RWPE2 (cell line): ENCODE measurements at regions not wholly inside any gene's neighbourhood (a gene's known extent, or its start where the extent isn't known, plus 50 kb on each side); places are given as distances from the start of the nearest gene placed in this dataset.

Experiments used
- ATAC-seq: fragments of 200-7000 bp; cut with Tn5 transposase; 3 replicates; pipeline ENCODE4 v1.9.1; 2021; ENCODE audit warnings: low read depth
- DNase-seq: peaks from one replicate; pipeline ENCODE4 v3.0.0-alpha.2; 2020; ENCODE audit warnings: low spot score
- H3K27ac ChIP-seq: fragments of 450-650 bp; 2 replicates; pipeline ENCODE4 v1.5.1; 2017; ENCODE audit warnings: mild to moderate bottlenecking; ENCODE audit not compliant: poor library complexity, severe bottlenecking
- H3K27me3 ChIP-seq: fragments of 250-450 bp; sonication (Bioruptor Pico); 2 replicates; pipeline ENCODE4 v1.5.1; 2021; ENCODE audit warnings: mild to moderate bottlenecking, moderate library complexity; ENCODE audit not compliant: insufficient read depth, poor library complexity, severe bottlenecking
- H3K36me3 ChIP-seq: fragments of 250-450 bp; sonication (Bioruptor Pico); 2 replicates; pipeline ENCODE4 v1.5.1; 2020; ENCODE audit warnings: low read depth, mild to moderate bottlenecking, moderate library complexity
- H3K4me1 ChIP-seq: fragments of 250-450 bp; sonication (Bioruptor Pico); 2 replicates; pipeline ENCODE4 v1.5.1; 2021; ENCODE audit warnings: mild to moderate bottlenecking, moderate library complexity; ENCODE audit not compliant: insufficient read depth, poor library complexity, severe bottlenecking
- H3K4me3 ChIP-seq: fragments of 250-450 bp; sonication (Bioruptor Pico); 2 replicates; pipeline ENCODE4 v1.5.1; 2021; ENCODE audit warnings: mild to moderate bottlenecking, moderate library complexity; ENCODE audit not compliant: severe bottlenecking
- H3K9me3 ChIP-seq: fragments of 250-450 bp; sonication (Bioruptor Pico); 2 replicates; pipeline ENCODE4 v1.5.1; 2021; ENCODE audit warnings: mild to moderate bottlenecking, moderate library complexity; ENCODE audit not compliant: severe bottlenecking
- TF ChIP-seq, protein P1 (sequence below): fragments of 450-650 bp; IDR thresholded peaks from one replicate; pipeline ENCODE4 v1.5.1; 2017; ENCODE audit warnings: mild to moderate bottlenecking, moderate library complexity; ENCODE audit not compliant: poor library complexity, severe bottlenecking

DNA sequence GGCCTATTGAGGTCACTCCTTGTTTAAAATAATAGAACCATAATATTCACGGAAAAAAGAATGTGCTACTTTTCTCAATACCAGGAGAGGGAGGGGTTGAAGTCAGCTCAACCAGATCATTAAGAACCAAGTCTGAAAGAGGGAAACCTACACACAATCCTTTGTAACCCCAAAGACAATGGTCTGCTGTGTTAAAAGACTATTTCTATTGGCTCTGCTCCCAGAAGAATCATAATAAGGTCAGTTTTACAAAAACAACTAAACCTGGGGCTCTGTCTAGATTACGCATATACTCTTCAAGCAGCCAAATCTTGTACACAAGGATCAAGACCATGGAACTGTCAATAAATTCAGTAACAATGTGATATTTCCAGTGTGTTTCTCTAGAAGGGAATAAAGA is 177.2 kb upstream of the CRIM1 start:
- no peak overlapping the region for H3K4me3 ChIP-seq
- ATAC-seq: no peak

DNA sequence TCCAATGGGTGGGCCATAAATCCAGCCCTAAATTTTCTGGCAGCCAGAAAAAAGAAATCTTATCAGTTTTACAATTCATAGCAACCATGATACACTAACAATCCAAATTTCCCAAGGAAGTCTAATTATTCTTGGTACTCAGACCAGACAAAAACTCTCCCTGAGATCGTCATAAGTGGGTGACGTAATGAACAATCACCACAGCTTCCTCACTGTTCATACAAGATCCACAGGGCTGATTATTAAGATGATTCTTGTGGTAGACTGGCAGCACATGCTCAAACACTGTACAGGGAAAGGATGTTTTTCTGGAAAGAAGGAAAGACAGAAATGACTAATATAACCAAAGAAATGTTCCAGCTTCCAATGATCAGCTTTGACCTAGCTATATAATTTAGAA is 178.3 kb upstream of the CRIM1 start:
- ATAC-seq: no peak
- H3K36me3 ChIP-seq: no peaks in the 10 kb centered on the region
- TF ChIP-seq, protein P1, sequence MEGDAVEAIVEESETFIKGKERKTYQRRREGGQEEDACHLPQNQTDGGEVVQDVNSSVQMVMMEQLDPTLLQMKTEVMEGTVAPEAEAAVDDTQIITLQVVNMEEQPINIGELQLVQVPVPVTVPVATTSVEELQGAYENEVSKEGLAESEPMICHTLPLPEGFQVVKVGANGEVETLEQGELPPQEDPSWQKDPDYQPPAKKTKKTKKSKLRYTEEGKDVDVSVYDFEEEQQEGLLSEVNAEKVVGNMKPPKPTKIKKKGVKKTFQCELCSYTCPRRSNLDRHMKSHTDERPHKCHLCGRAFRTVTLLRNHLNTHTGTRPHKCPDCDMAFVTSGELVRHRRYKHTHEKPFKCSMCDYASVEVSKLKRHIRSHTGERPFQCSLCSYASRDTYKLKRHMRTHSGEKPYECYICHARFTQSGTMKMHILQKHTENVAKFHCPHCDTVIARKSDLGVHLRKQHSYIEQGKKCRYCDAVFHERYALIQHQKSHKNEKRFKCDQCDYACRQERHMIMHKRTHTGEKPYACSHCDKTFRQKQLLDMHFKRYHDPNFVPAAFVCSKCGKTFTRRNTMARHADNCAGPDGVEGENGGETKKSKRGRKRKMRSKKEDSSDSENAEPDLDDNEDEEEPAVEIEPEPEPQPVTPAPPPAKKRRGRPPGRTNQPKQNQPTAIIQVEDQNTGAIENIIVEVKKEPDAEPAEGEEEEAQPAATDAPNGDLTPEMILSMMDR: no peak
- no peaks in the 10 kb centered on the region for H3K27me3 ChIP-seq
- DNase-seq: no peak
- no peak overlapping the region for H3K4me3 ChIP-seq
- H3K27ac ChIP-seq: no peak overlapping the region
- no peaks in the 10 kb centered on the region for H3K9me3 ChIP-seq
- H3K4me1 ChIP-seq: no peaks in the 10 kb centered on the region

More for the DNA sequence above, 177.2 kb upstream of the CRIM1 start:
- H3K36me3 ChIP-seq: no peaks in the 10 kb centered on the region
- TF ChIP-seq, protein P1: no peak
- no peak for DNase-seq
- H3K27me3 ChIP-seq: no peaks in the 10 kb centered on the region
- no peaks in the 10 kb centered on the region for H3K4me1 ChIP-seq
- no peak overlapping the region for H3K27ac ChIP-seq
- H3K9me3 ChIP-seq: no peaks in the 10 kb centered on the region

DNA sequence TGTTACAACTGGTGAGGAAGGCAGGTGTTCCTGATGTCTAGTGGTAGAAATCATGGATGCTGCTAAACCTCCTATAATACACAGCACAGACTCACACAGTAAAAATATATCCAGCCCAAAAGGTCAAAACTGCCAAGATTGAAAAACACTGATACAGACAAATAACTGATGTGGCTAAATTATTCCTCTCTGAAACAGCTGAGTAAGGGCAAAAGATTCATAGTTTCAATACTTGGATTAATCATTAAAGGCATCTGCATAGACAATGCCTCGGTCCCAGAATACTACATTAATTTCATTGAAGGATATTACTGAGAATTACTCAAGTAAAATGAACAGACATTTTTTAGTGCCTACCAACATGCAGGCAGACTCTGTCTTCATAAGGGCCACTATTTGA is 180.7 kb upstream of the CRIM1 start:
- Histone ChIP-seq H3K27ac (no peak overlapping the region), H3K36me3 (no peaks in the 10 kb centered on the region), H3K9me3 (no peaks in the 10 kb centered on the region), H3K4me3 (no peak overlapping the region), H3K27me3 (no peaks in the 10 kb centered on the region), H3K4me1 (no peaks in the 10 kb centered on the region)
- DNase-seq (no peak), ATAC-seq (no peak)
- TF ChIP-seq, protein P1: no peak

DNA sequence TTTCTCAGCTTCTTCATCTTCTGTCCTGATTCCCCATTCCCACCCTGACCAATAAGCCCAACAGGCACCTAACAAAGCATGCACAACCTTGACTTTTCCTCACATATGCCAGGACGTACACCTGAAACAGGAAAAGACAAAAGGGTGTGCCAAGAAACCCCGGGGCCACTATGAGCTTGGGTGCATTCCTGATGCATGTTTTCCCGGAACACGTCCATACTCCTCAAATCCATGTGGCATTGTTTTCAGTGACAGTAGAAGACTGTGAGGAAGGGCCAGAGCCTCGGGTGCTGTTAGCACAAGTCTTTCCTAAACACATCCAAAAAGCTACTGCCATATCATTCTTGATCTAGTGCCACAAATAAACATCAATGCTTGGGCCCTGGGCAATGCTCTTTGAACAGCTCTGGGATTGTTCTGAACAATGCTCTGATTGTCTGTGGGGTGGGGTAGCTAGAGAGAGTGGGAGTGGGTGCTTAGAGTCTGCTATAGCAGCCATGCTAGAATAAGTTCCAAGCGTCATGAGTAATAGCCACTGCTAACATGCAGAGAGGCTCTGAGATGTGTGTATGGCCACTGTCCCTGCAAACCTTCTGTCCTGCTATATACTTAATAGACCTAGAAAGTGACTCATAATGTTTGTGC is 181.7 kb upstream of the CRIM1 start:
- Histone ChIP-seq H3K27ac (no peak overlapping the region), H3K9me3 (no peaks in the 10 kb centered on the region), H3K4me1 (no peaks in the 10 kb centered on the region), H3K4me3 (no peak overlapping the region), H3K36me3 (no peaks in the 10 kb centered on the region), H3K27me3 (no peaks in the 10 kb centered on the region)
- no peak for DNase-seq
- TF ChIP-seq, protein P1: no peak
- no peak for ATAC-seq

DNA sequence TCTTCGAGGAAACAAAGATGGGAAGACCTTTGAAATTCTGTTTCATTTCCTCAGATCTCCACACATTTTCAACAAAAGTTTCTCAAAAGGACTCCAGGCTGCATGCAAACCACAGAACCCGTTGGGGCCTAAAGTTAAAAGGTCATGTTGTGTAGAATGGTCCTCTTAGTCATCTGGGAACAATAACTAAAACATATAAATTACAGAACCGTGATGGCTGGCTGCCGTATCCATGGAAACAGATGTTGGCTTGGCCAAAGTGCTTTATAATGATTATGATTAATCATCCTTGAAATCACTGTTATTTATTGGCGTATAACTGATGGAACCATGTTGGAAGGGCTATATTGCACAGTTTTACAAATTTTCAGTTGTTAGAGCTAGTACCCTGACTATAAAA is 182.8 kb upstream of the CRIM1 start:
- Histone ChIP-seq H3K4me1 (no peaks in the 10 kb centered on the region), H3K27me3 (no peaks in the 10 kb centered on the region), H3K4me3 (no peak overlapping the region), H3K27ac (no peak overlapping the region), H3K36me3 (no peaks in the 10 kb centered on the region), H3K9me3 (no peaks in the 10 kb centered on the region)
- TF ChIP-seq, protein P1: no peak
- DNase-seq: no peak
- no peak for ATAC-seq
